K562 (cell line): ENCODE measurements at regions not wholly inside any gene's neighbourhood (a gene's known extent, or its start where the extent isn't known, plus 50 kb on each side); places are given as distances from the start of the nearest gene placed in this dataset.

Experiments used
- ATAC-seq: fragments of 200-7000 bp; cut with Tn5 transposase; 3 replicates; pipeline ENCODE4 v1.9.1; 2020; ENCODE audit warnings: moderate library complexity
- BruUV-seq: library from RNA; stranded (reverse); fragments of 400-500 nt; replicated peaks from 2 replicates; lab custom pipeline; 2021; lab: Mats Ljungman, UMichigan
- CTCF ChIA-PET: fragments of 300-600 bp; formaldehyde crosslinking; extraction: SDS; loops from one replicate; lab custom pipeline; 2021; ENCODE audit warnings: low intra/inter-chr PET ratio; lab: Yijun Ruan, JAX
- POLR2A ChIA-PET: fragments of 300-600, 350-650 bp; sonication (Branson Sonifier 250); formaldehyde crosslinking; extraction: SDS; loops from one replicate; lab custom pipeline; 2021; ENCODE audit warnings: antibody characterized with exemption, inconsistent platforms; lab: Yijun Ruan, JAX
- DNase-seq, 4 experiments: peaks; one replicate each; pipeline versions ENCODE4 v3.0.0 to v3.0.0-alpha.2; 2011 to 2018; ENCODE audit warnings: low spot score in 3 of 4, mixed read lengths in 3 of 4; ENCODE audit errors: extremely low read depth in 1 of 4
- FAIRE-seq: peaks from 2 replicates; lab custom pipeline; 2011; peaks lifted over from hg19 to GRCh38; lab: Jason Lieb, UNC
- H2AFZ ChIP-seq: 2 replicates; pipeline ENCODE4 v1.6.0; 2011; ENCODE audit warnings: low read depth, low read length, control low read depth, inconsistent platforms
- H3K27ac ChIP-seq: fragments of 200-600 bp; 3 replicates; pipeline ENCODE4 v1.8.0; 2011; ENCODE audit warnings: low read depth, mild to moderate bottlenecking, control low read depth, inconsistent platforms, low read length, moderate library complexity, mixed read lengths; ENCODE audit errors: extremely low read depth
- H3K27me3 ChIP-seq, 2 experiments: fragments of 300-600 bp in 1 of 2; 2 replicates in 1 of 2; 3 replicates in 1 of 2; pipeline versions ENCODE4 v1.6.0 to v1.8.0; 2011; ENCODE audit warnings: inconsistent platforms in 2 of 2, low read length in 2 of 2, mild to moderate bottlenecking in 1 of 2, mixed read lengths in 1 of 2, moderate library complexity in 1 of 2; ENCODE audit not compliant: control insufficient read depth in 2 of 2, insufficient read depth in 2 of 2
- H3K36me3 ChIP-seq: fragments of 300-600 bp; 3 replicates; pipeline ENCODE4 v1.8.0; 2011; ENCODE audit warnings: mild to moderate bottlenecking, low read length, inconsistent platforms; ENCODE audit not compliant: control insufficient read depth, insufficient read depth
- H3K4me1 ChIP-seq, 2 experiments: fragments of 200-600 bp in 1 of 2; replicated peaks in 1 of 2; 2 replicates in 1 of 2; 3 replicates in 1 of 2; pipeline versions ENCODE4 v1.5.1 to v1.8.0; 2011; ENCODE audit warnings: inconsistent platforms in 2 of 2, low read length in 2 of 2, mild to moderate bottlenecking in 1 of 2, mixed read lengths in 1 of 2, moderate library complexity in 1 of 2; ENCODE audit not compliant: control insufficient read depth in 2 of 2, insufficient read depth in 2 of 2
- H3K4me2 ChIP-seq: 2 replicates; pipeline ENCODE4 v1.6.1; 2011; ENCODE audit warnings: low read length, control low read depth, inconsistent platforms, mixed read lengths; ENCODE audit not compliant: insufficient read depth
- H3K4me3 ChIP-seq: fragments of 200-600 bp; sonication (generic), shearing (Covaris generic); 2 replicates; pipeline ENCODE4 v1.5.1; 2016; ENCODE audit warnings: control low read depth, inconsistent platforms
- H3K79me2 ChIP-seq: fragments of 200-600 bp; 3 replicates; pipeline ENCODE4 v1.8.0; 2011; ENCODE audit warnings: low read length, inconsistent platforms; ENCODE audit not compliant: control insufficient read depth, insufficient read depth
- H3K9ac ChIP-seq, 2 experiments: 2 replicates each; pipeline versions ENCODE4 v1.6.0 to v1.6.1; 2011; ENCODE audit warnings: low read depth in 2 of 2, low read length in 2 of 2, control low read depth in 1 of 2, inconsistent platforms in 1 of 2, mild to moderate bottlenecking in 1 of 2, mixed read lengths in 1 of 2; ENCODE audit not compliant: insufficient read depth in 1 of 2
- H3K9me1 ChIP-seq: one replicate; pipeline ENCODE4 v1.6.0; 2011; ENCODE audit warnings: inconsistent platforms, mild to moderate bottlenecking, low read length, moderate library complexity; ENCODE audit not compliant: control insufficient read depth, insufficient read depth
- H3K9me3 ChIP-seq: replicated peaks from 2 replicates; pipeline ENCODE4 v1.5.1; 2011; ENCODE audit warnings: low read depth, low read length, inconsistent platforms; ENCODE audit not compliant: control insufficient read depth, insufficient read depth
- H4K20me1 ChIP-seq: replicated peaks from 2 replicates; pipeline ENCODE4 v1.6.1; 2011; ENCODE audit warnings: low read length, inconsistent platforms, mixed read lengths; ENCODE audit not compliant: control insufficient read depth, insufficient read depth
- EWSR1 ChIP-seq: fragments of 450-650 bp; IDR thresholded peaks from 2 replicates; pipeline ENCODE4 v1.6.1; 2018; ENCODE audit warnings: borderline replicate concordance, mild to moderate bottlenecking, low read depth, moderate library complexity; ENCODE audit not compliant: partially characterized antibody
- HOMEZ ChIP-seq: fragments of 250-450 bp; sonication (Bioruptor Pico); IDR thresholded peaks from 2 replicates; pipeline ENCODE4 v1.4.0; 2020; ENCODE audit warnings: mild to moderate bottlenecking, moderate library complexity
- MYBL2 ChIP-seq, 2 experiments: fragments of 450-650 bp in 1 of 2; sonication (generic) in 1 of 2; formaldehyde crosslinking in 1 of 2; IDR thresholded peaks; 2 replicates each; pipeline versions ENCODE4 v1.6.1 to v1.8.1; 2017 to 2022; ENCODE audit warnings: borderline replicate concordance in 1 of 2, inconsistent platforms in 1 of 2, low read depth in 1 of 2, mild to moderate bottlenecking in 1 of 2, missing genetic modification reagents in 1 of 2, moderate library complexity in 1 of 2
- PHB ChIP-seq: fragments of 250-450 bp; sonication (Bioruptor Pico); IDR thresholded peaks from 2 replicates; pipeline ENCODE4 v1.5.0; 2021
- RNF219 ChIP-seq: fragments of 250-450 bp; sonication (Bioruptor Pico); IDR thresholded peaks from 2 replicates; pipeline ENCODE4 v1.5.0; 2022; ENCODE audit warnings: mild to moderate bottlenecking
- RUNX1 ChIP-seq: sonication (generic); IDR thresholded peaks from 2 replicates; pipeline ENCODE4 v1.6.1; 2016; ENCODE audit warnings: antibody characterized with exemption, low read depth
- SLC30A9 ChIP-seq: fragments of 250-450 bp; sonication (Bioruptor Pico); IDR thresholded peaks from 2 replicates; pipeline ENCODE4 v1.8.0; 2022; ENCODE audit warnings: mild to moderate bottlenecking, moderate library complexity
- SNIP1 ChIP-seq: fragments of 450-650 bp; IDR thresholded peaks from 2 replicates; pipeline ENCODE4 v1.7.1; 2017; ENCODE audit warnings: low read depth, mild to moderate bottlenecking
- ZFX ChIP-seq: sonication (generic); formaldehyde crosslinking; IDR thresholded peaks from 2 replicates; pipeline ENCODE4 v1.8.0; 2022; ENCODE audit warnings: mild to moderate bottlenecking, missing genetic modification reagents, moderate library complexity
- ZNF445 ChIP-seq: fragments of 250-450 bp; sonication (Bioruptor Pico); IDR thresholded peaks from 2 replicates; pipeline ENCODE4 v1.4.0; 2020; ENCODE audit warnings: low read depth, mild to moderate bottlenecking, moderate library complexity
- ZNF512 ChIP-seq: IDR thresholded peaks from 2 replicates; pipeline ENCODE4 v1.6.1; 2016; ENCODE audit warnings: missing genetic modification characterization, missing compliant biosample characterization
- ZNF609 ChIP-seq: sonication (generic); formaldehyde crosslinking; IDR thresholded peaks from 2 replicates; pipeline ENCODE4 v1.8.1; 2023; ENCODE audit warnings: missing genetic modification reagents, mild to moderate bottlenecking, borderline replicate concordance
- ZNF778 ChIP-seq: fragments of 450-650 bp; formaldehyde crosslinking; IDR thresholded peaks from 2 replicates; pipeline ENCODE4 v1.4.0; 2020; ENCODE audit warnings: mild to moderate bottlenecking, moderate library complexity
- WGBS: fragments of 100-300 bp; shearing (Covaris generic); methylation state at CpG from one replicate; pipeline ENCODE4 v1.1.6; 2016; ENCODE audit warnings: low coverage, mixed read lengths; ENCODE audit not compliant: insufficient coverage; ENCODE audit errors: missing lambda C conversion rate; 5-methylcytosine and 5-hydroxymethylcytosine counted together
- in situ Hi-C: fragments of 300-500 bp; cut with MboI; formaldehyde crosslinking; loops from 4 replicates; pipeline ENCODE4 v1.15.0; 2018; ENCODE audit warnings: inconsistent platforms, mixed read lengths
- intact Hi-C: fragments of 100-400 bp; cut with micrococcal nuclease; formaldehyde crosslinking; loops from 2 replicates; pipeline ENCODE4 v1.14.2; 2022

GRCh38 chr10:36097696-36098095 lies 455.6 kb upstream of the FZD8 start:
- in situ Hi-C loops (no loop called here), intact Hi-C loops (no loop called here)
- FAIRE-seq (no peak), ATAC-seq (no peak), DNase-seq (no peak)
- no peaks in the 10 kb centered on the region for H3K79me2 ChIP-seq
- H4K20me1 ChIP-seq, result no peaks in the 10 kb centered on the region
- H3K4me1 ChIP-seq, result no peaks in the 10 kb centered on the region
- no peaks in the 10 kb centered on the region for H3K9me1 ChIP-seq
- no peak overlapping the region for H3K4me3 ChIP-seq
- no peak overlapping the region for H3K4me2 ChIP-seq
- ChIA-PET POLR2A (no interaction called here), CTCF (no interaction called here)
- BruUV-seq, result no TSS peak
- no peak overlapping the region for H3K9ac ChIP-seq
- no peak overlapping the region for H2AFZ ChIP-seq
- 0% methylated on average over 3 of the region's 3 CpGs for WGBS
- TF ChIP-seq RNF219 (CRISPR knock-in tag) (no peak), SLC30A9 (CRISPR knock-in tag) (no peak), PHB (CRISPR knock-in tag) (no peak), RUNX1 (no peak), ZNF512 (tag) (no peak), SNIP1 (no peak), HOMEZ (CRISPR knock-in tag) (no peak), ZNF445 (CRISPR knock-in tag) (no peak), MYBL2 (IDR thresholded peaks at IDR 0.05; ENCODE audit: low read depth) (no peak), MYBL2 (CRISPR knock-in tag; IDR thresholded peaks at IDR 0.05; ENCODE audit: borderline replicate concordance) (no peak), ZNF609 (CRISPR knock-in tag) (no peak), ZNF778 (CRISPR knock-in tag) (no peak), ZFX (CRISPR knock-in tag) (no peak), EWSR1 (no peak)
- H3K27ac ChIP-seq, result no peak overlapping the region
- H3K27me3 ChIP-seq, result no peaks in the 10 kb centered on the region
- no peaks in the 10 kb centered on the region for H3K36me3 ChIP-seq
- H3K9me3 ChIP-seq, result no peaks in the 10 kb centered on the region; the same call in 1 of the 2 replicates
